Right ventricle myocardium superior (tissue), 1 donor: ENCODE measurements at regions not wholly inside any gene's neighbourhood (a gene's known extent, or its start where the extent isn't known, plus 50 kb on each side); places are given as distances from the start of the nearest gene placed in this dataset.
"Not testable (repeated sequence)": the region's sequence is repeated elsewhere in the genome, so short reads cannot be mapped to it uniquely, and the experiment has no call there.

Experiments used
- ATAC-seq: fragments of 200-7000 bp; cut with Tn5 transposase; one replicate; pipeline ENCODE4 v1.9.1; 2020; ENCODE audit warnings: mild to moderate bottlenecking; ENCODE audit not compliant: poor library complexity
- DNase-seq: peaks from one replicate; pipeline ENCODE4 v3.0.0-alpha.2; 2020
- intact Hi-C: fragments of 100-400 bp; cut with DNase I; formaldehyde crosslinking; loops from one replicate; pipeline ENCODE4 v1.11.2; 2022
- donor health status: DM: no; HTN: yes; CAD: no; lungs with severe emphysema.

GRCh38 chr6:132122871-132123270, 171.7 kb upstream of the CCN2 start:
- ATAC-seq (no peak), DNase-seq (no peak)
- intact Hi-C loops: no loop called here

GRCh38 chr6:132122176-132122575, 171.0 kb upstream of the CCN2 start:
- no peak for DNase-seq
- ATAC-seq: no peak
- intact Hi-C loops: no loop called here

- DNase-seq (no peak), ATAC-seq (no peak)
- intact Hi-C loops: no loop called here
Observed at GRCh38 chr6:132118144-132118543, 167.0 kb upstream of the CCN2 start.

- intact Hi-C loops: no loop called here
- peak; percentile 46 for ATAC-seq
- DNase-seq: no peak
Observed at GRCh38 chr6:132115714-132116366, 164.7 kb upstream of the CCN2 start.

GRCh38 chr6:132114201-132114825, 163.1 kb upstream of the CCN2 start:
- ATAC-seq (no peak), DNase-seq (no peak)
- intact Hi-C loops: no loop called here

GRCh38 chr6:132109752-132110151, 158.6 kb upstream of the CCN2 start:
- DNase-seq, ATAC-seq, intact Hi-C loops: not testable (repeated sequence)

GRCh38 chr6:132107896-132108295, 156.7 kb upstream of the CCN2 start:
- ATAC-seq (no peak), DNase-seq (no peak)
- intact Hi-C loops: no loop called here

GRCh38 chr6:132101535-132101934, 150.4 kb upstream of the CCN2 start:
- intact Hi-C loops: no loop called here
- ATAC-seq: no peak

GRCh38 chr6:132100388-132100990, 149.3 kb upstream of the CCN2 start:
- intact Hi-C loops: no loop called here
- DNase-seq (no peak), ATAC-seq (no peak)

More at GRCh38 chr6:132101535-132101934, 150.4 kb upstream of the CCN2 start:
- DNase-seq: no peak

- intact Hi-C loops: no loop called here
- DNase-seq: no peak
- no peak for ATAC-seq
Observed at GRCh38 chr6:132096996-132097395, 145.8 kb upstream of the CCN2 start.

GRCh38 chr6:132096245-132096644, 145.1 kb upstream of the CCN2 start:
- intact Hi-C loops: no loop called here
- DNase-seq (no peak), ATAC-seq (no peak)

- no peak for ATAC-seq
- no peak for DNase-seq
- intact Hi-C loops: no loop called here
Observed at GRCh38 chr6:132089173-132089572, 138.0 kb upstream of the CCN2 start.

GRCh38 chr6:132088150-132088549, 137.0 kb upstream of the CCN2 start:
- intact Hi-C loops: no loop called here
- ATAC-seq: no peak
- DNase-seq: no peak

GRCh38 chr6:132087391-132087790, 136.2 kb upstream of the CCN2 start:
- DNase-seq (no peak), ATAC-seq (no peak)
- intact Hi-C loops: no loop called here

GRCh38 chr6:132085731-132086130, 134.6 kb upstream of the CCN2 start:
- intact Hi-C loops: no loop called here
- DNase-seq (no peak), ATAC-seq (no peak)

GRCh38 chr6:132084811-132085509, 133.8 kb upstream of the CCN2 start:
- ATAC-seq (peak; percentile 41), DNase-seq (no peak)
- intact Hi-C loops: no loop called here

- ATAC-seq (no peak), DNase-seq (no peak)
- intact Hi-C loops: no loop called here
Observed at GRCh38 chr6:132082421-132082820, 131.2 kb upstream of the CCN2 start.

- no peak for DNase-seq
- intact Hi-C loops: no loop called here
- no peak for ATAC-seq
Observed at GRCh38 chr6:132081338-132081737, 130.2 kb upstream of the CCN2 start.

GRCh38 chr6:132079286-132079685, 128.1 kb upstream of the CCN2 start:
- DNase-seq (no peak), ATAC-seq (no peak)
- intact Hi-C loops: no loop called here

- DNase-seq (no peak), ATAC-seq (no peak)
- intact Hi-C loops: no loop called here
Observed at GRCh38 chr6:132076452-132076851, 125.3 kb upstream of the CCN2 start.
